MM.1S (cell line): ENCODE measurements at regions not wholly inside any gene's neighbourhood (a gene's known extent, or its start where the extent isn't known, plus 50 kb on each side); places are given as distances from the start of the nearest gene placed in this dataset.

Source experiments
- DNase-seq: peaks from one replicate; pipeline ENCODE4 v3.0.0-alpha.2; 2015
- H2AFZ ChIP-seq: fragments of 300-600 bp; sonication (generic); 2 replicates; pipeline ENCODE4 v1.6.0; 2016; ENCODE audit warnings: antibody characterized with exemption, low read length
- H3F3A ChIP-seq: fragments of 300-600 bp; sonication (generic); 2 replicates; pipeline ENCODE4 v1.6.1; 2016; ENCODE audit warnings: mild to moderate bottlenecking, antibody characterized with exemption, low read length, moderate library complexity, mixed read lengths; ENCODE audit not compliant: insufficient read depth
- H3K27ac ChIP-seq: fragments of 300-600 bp; sonication (generic); 2 replicates; pipeline ENCODE4 v1.5.1; 2016; ENCODE audit warnings: mild to moderate bottlenecking, low read length
- H3K27me3 ChIP-seq: fragments of 300-600 bp; sonication (generic); replicated peaks from 2 replicates; pipeline ENCODE4 v1.6.0; 2016; ENCODE audit warnings: low read length; ENCODE audit not compliant: insufficient read depth
- H3K36me3 ChIP-seq: fragments of 300-600 bp; sonication (generic); replicated peaks from 2 replicates; pipeline ENCODE4 v1.6.1; 2016; ENCODE audit warnings: mild to moderate bottlenecking, low read length, mixed read lengths; ENCODE audit not compliant: insufficient read depth
- H3K4me1 ChIP-seq: fragments of 300-600 bp; sonication (generic); 2 replicates; pipeline ENCODE4 v1.6.1; 2016; ENCODE audit warnings: low read length, mixed read lengths
- H3K4me2 ChIP-seq: fragments of 300-600 bp; sonication (generic); 2 replicates; pipeline ENCODE4 v1.6.0; 2016; ENCODE audit warnings: low read depth, low read length
- H3K4me3 ChIP-seq: fragments of 300-600 bp; sonication (generic); 2 replicates; pipeline ENCODE4 v1.5.1; 2016; ENCODE audit warnings: low read length, mixed read lengths
- H3K79me2 ChIP-seq: fragments of 300-600 bp; sonication (generic); 2 replicates; pipeline ENCODE4 v1.6.1; 2016; ENCODE audit warnings: mixed run types, low read length, mixed read lengths
- H3K9ac ChIP-seq: fragments of 300-600 bp; sonication (generic); 2 replicates; pipeline ENCODE4 v1.6.1; 2016; ENCODE audit warnings: low read length, mixed read lengths
- H3K9me2 ChIP-seq: fragments of 300-600 bp; sonication (generic); replicated peaks from 2 replicates; pipeline ENCODE4 v1.6.1; 2016; ENCODE audit warnings: mild to moderate bottlenecking, low read length, mixed read lengths; ENCODE audit not compliant: insufficient read depth
- H3K9me3 ChIP-seq: fragments of 300-600 bp; sonication (generic); replicated peaks from 2 replicates; pipeline ENCODE4 v1.6.1; 2016; ENCODE audit warnings: mild to moderate bottlenecking, low read length, mixed read lengths; ENCODE audit not compliant: insufficient read depth
- H4K20me1 ChIP-seq: fragments of 300-600 bp; sonication (generic); 2 replicates; pipeline ENCODE4 v1.6.1; 2016; ENCODE audit warnings: mild to moderate bottlenecking, low read length, moderate library complexity, mixed read lengths; ENCODE audit not compliant: insufficient read depth
- CTCF ChIP-seq: fragments of 300-600 bp; sonication (generic); IDR thresholded peaks from 2 replicates; pipeline ENCODE4 v1.5.1; 2016; ENCODE audit warnings: antibody characterized with exemption, low read length, mixed read lengths
- EZH2 ChIP-seq: fragments of 300-600 bp; sonication (generic); optimal IDR thresholded peaks from 2 replicates; pipeline ENCODE3; 2017; ENCODE audit warnings: low read depth, mild to moderate bottlenecking, antibody characterized with exemption, low read length, mixed read lengths
- EZH2phosphoT487 ChIP-seq: fragments of 300-600 bp; sonication (generic); IDR thresholded peaks from 2 replicates; pipeline ENCODE4 v1.6.1; 2018; ENCODE audit warnings: antibody characterized with exemption, low read length

GRCh38 chr11:134597452-134597851 is 185.4 kb upstream of the B3GAT1 start:
- Histone ChIP-seq H3F3A (no peaks in the 10 kb centered on the region), H3K27me3 (no peaks in the 10 kb centered on the region), H3K79me2 (no peaks in the 10 kb centered on the region), H3K4me2 (no peak overlapping the region), H3K4me3 (no peak overlapping the region), H3K4me1 (no peaks in the 10 kb centered on the region), H3K36me3 (no peaks in the 10 kb centered on the region), H4K20me1 (no peaks in the 10 kb centered on the region), H2AFZ (no peak overlapping the region), H3K9me3 (no peaks in the 10 kb centered on the region), H3K9ac (no peak overlapping the region), H3K27ac (no peak overlapping the region), H3K9me2 (no peaks in the 10 kb centered on the region)
- no peak for TF ChIP-seq EZH2
- TF ChIP-seq EZH2phosphoT487 = no peak
- no peak for TF ChIP-seq CTCF
- DNase-seq = no peak

- Histone ChIP-seq H3K9ac (no peak overlapping the region), H3K79me2 (no peaks in the 10 kb centered on the region), H2AFZ (no peak overlapping the region), H3F3A (no peaks in the 10 kb centered on the region), H3K4me3 (no peak overlapping the region), H3K4me1 (no peaks in the 10 kb centered on the region), H3K27ac (no peak overlapping the region), H3K4me2 (no peak overlapping the region), H3K36me3 (no peaks in the 10 kb centered on the region), H3K9me3 (no peaks in the 10 kb centered on the region), H3K9me2 (no peaks in the 10 kb centered on the region), H4K20me1 (no peaks in the 10 kb centered on the region), H3K27me3 (no peaks in the 10 kb centered on the region)
- DNase-seq = no peak
- TF ChIP-seq CTCF = no peak
- TF ChIP-seq EZH2 = no peak
- no peak for TF ChIP-seq EZH2phosphoT487
These were observed 184.4 kb upstream of the B3GAT1 start for GRCh38 chr11:134596404-134596803.

GRCh38 chr11:134592391-134592990 is 180.4 kb upstream of the B3GAT1 start:
- H3K9ac ChIP-seq = no peak overlapping the region
- H4K20me1 ChIP-seq = no peaks in the 10 kb centered on the region
- H3K4me3 ChIP-seq = no peak overlapping the region
- TF ChIP-seq EZH2phosphoT487 (no peak), EZH2 (no peak), CTCF (peak; percentile 47)
- no peaks in the 10 kb centered on the region for H3K4me1 ChIP-seq
- no peaks in the 10 kb centered on the region for H3K27me3 ChIP-seq
- H3K79me2 ChIP-seq = no peaks in the 10 kb centered on the region
- peak; percentile 27 for DNase-seq
- H3K4me2 ChIP-seq = no peak overlapping the region
- H3K27ac ChIP-seq = no peak overlapping the region
- H3K9me2 ChIP-seq = no peaks in the 10 kb centered on the region
- no peaks in the 10 kb centered on the region for H3K36me3 ChIP-seq
- H2AFZ ChIP-seq = no peak overlapping the region
- no peaks in the 10 kb centered on the region for H3K9me3 ChIP-seq
- H3F3A ChIP-seq = 0 out of 2 replicates have a peak, but pooled peaks cover 3% of the 10 kb centered on the region
